ENCODE measurements at regions not wholly inside any gene's neighbourhood (a gene's known extent, or its start where the extent isn't known, plus 50 kb on each side); places are given as distances from the start of the nearest gene placed in this dataset.
A peak's percentile ranks its signal among the peaks of the same experiment; 100 is the strongest.
"Not testable (repeated sequence)": the region's sequence is repeated elsewhere in the genome, so short reads cannot be mapped to it uniquely, and the experiment has no call there.

GRCh38 chr16:52976539-52977167 lies 76.0 kb downstream of the CHD9NB start:
- DNase-seq: peak; percentile 46

DNA sequence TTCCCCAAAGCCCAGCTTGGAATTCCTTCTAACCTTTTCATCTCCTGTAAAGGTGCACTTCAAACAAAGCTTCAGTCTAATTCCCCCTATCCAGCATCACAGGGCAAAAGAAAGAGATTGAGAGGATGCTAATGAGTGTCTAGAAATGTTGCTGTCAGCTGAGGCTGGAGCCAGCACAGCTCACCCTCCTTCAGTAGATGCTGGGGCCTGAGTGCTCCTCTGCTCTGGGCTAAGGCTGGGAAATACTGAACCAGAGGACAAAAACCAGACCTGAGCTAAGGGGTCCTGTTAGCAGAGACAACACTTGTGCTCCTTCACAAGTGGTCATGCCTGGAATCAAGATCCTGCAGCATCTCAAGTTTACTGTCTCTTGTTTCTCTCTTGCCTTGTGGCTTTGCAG lies 85.0 kb downstream of the CHD9NB start:
- no peak for DNase-seq

DNA sequence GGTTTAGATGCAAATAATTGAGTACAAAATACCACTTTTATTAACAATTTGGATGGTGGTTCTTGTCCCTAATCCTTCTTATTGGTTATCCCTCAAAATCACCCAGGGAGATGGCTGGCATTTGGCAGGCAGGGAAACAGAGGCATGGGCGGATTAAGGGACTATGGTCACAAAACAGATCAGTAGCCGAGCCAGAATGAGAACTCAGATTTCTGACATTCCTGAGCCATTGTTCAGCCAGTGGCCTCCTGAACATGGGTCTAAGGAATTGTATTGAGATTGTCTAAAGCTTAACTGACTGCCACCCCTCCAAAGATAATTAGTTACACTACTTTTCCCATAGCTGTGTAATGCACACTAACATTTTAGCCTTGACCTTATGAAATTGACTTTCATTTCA lies 88.4 kb downstream of the CHD9NB start:
- DNase-seq: no peak

GRCh38 chr16:52963855-52964242 lies 88.8 kb downstream of the CHD9NB start:
- DNase-seq: no peak

- no peak for DNase-seq
These were observed 89.4 kb downstream of the CHD9NB start for GRCh38 chr16:52963212-52963854.

- DNase-seq: no peak
These were observed 93.7 kb downstream of the CHD9NB start for GRCh38 chr16:52958951-52959350.

DNA sequence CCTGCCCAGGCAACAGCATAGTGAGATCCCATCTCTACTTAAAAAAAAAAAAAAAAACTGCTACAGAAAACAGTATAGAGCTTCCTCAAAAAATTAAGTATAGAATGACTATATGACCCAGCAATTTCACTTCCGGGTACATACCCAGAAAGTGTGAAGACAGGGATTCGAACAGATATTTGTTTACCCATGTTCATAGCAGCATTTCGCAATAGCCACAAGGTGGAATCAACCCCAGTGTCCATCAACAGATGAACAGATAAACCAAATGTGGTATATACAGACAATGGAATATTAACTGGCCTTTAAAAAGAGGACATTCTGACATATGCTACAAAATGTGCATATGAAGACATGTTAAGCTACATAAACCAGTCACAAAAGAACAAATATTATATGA lies 95.5 kb downstream of the CHD9NB start:
- no peak for DNase-seq

DNA sequence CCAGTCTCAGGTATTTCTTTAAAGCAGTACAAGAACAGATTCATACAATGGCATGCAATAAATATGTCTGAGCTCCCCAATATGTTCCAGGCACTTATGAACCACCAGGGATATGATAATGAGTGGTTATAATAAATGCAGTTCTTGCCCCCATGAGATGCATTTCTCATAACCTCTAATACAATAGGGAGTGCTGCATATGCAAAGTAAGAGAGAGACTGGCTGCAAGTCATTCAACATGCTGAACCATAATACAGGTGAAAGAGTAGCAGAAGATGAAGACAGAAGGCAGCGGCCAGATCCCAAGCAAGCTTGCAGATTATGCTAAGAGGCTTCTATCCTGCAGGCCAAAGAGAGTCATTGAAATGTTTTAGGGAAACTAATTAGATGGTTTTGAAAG lies 96.7 kb downstream of the CHD9NB start:
- DNase-seq: no peak

- DNase-seq: no peak
These were observed 99.5 kb downstream of the CHD9NB start for GRCh38 chr16:52953215-52953614.

DNA sequence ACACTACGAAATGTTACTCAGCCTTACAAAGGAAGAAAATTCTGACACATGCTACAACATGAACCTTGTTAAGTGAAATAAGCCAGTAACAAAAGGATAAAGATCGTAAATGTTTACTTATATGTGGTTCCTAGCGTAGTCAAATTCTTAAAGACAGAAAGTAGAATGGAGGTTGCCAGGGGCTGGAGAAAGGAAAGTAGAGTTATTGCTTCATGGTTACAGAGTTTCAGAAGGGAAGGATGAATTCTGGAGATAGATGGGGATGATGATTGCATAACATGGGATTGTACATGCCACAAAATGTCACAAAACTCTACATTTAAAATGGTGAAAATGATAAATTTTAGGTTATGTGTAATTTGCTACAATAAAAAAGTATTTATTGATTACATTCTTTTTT lies 103.8 kb downstream of the CHD9NB start:
- DNase-seq: no peak

DNA sequence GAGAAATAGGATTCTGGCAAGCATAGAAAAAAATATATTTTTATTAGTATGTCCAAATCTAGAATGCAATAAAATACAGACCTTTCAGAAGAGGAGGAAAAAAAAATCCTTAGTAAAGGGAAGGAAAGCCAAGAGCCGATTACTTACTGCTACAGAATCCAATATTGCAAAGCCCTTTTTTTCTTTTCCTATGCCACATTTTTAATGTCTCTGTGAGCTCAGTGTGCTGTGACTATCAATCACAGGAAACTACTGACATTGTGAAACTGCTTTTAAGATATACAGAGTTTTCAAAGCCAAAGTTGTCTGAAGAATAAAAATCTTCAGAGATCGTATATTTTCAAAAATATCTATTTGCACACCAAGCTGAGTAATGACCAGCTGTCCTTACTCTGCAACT lies 120.4 kb downstream of the CHD9NB start:
- DNase-seq: no peak

DNA sequence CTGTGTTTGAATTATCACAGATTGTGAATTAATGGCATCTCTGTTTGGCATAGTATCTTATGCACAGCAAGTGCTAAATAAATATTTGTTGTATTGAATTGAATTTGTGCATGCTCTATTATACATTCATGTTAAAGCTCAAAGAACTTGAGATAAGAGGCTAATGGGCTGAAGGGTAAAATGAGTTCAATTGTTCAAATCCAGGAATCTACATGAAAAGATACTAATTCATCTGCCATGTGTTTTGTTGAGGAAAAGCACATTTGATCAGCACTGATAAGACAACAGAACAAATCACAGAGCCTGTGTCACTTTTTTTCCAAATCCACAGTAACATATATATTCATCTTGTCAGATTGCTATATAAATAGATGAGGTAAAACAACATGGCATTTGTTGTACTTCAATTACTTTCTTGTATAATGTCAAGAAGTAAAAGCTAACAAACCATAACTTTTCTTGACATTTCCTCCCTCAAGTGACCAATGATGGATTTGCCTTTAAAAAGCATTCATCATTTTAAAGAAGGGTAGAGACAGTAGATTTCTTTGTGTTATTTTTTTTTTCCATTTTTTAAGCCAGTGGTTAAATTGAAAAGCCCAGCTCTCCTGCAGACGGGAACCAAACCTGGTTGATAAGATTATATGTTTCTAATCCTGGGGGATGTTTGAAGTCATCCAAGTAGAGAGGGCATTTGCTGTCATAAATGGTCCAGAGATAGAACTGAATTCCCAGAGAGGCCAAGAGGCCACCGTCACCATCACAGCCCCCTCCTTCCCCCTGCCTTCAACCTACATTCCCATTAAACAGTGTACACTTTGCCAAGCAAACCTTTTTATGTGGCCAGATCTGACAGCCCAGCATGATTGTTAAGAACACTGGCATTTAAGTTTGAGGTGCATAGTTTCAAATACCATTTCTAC lies 123.0 kb downstream of the CHD9NB start:
- no peak for DNase-seq

- DNase-seq: no peak
These were observed 123.7 kb downstream of the CHD9NB start for GRCh38 chr16:52928955-52929354.

DNA sequence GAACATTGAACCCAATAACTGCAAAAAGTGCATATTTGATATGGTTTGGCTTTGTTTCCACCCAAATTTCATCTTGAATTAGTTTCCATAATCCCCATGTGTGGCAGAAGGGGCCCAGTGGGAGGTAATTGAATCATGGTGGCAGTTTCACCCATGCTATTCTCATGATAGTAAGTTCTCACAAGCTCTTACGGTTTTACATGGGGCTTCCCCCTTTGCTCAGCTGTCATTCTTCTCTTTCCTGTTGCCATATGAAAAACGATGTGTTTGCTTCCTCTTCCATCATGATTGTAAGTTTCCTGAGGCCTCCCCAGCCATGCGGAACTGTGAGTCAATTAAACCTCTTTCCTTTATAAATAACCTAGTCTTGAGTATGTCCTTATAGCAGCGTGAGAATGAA lies 127.6 kb downstream of the CHD9NB start:
- no peak for DNase-seq

GRCh38 chr16:52924162-52924561 lies 128.5 kb downstream of the CHD9NB start:
- DNase-seq: no peak

DNA sequence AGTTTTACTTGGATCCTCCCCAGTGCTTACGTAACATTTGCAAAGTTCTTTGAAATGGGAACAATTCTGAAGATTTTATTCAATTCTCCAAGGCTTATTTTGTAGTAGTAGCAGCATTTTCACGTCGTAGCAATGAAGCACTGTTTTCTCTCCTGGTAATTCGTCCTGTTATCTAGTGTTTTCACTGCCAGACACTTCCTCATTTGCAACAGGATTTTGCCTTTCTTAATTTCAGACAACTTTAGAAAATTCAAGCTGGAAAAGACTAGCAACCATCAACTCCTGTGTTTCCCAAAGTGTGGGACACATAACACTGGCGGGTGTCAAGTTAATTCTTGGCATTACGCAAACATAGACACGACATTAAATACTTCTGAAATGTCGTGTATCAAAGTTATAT lies 131.6 kb downstream of the CHD9NB start:
- DNase-seq: no peak

GRCh38 chr16:52920331-52920730 lies 132.4 kb downstream of the CHD9NB start:
- no peak for DNase-seq

GRCh38 chr16:52914428-52914827 lies 138.3 kb downstream of the CHD9NB start:
- DNase-seq: no peak

GRCh38 chr16:52912565-52913173 lies 140.0 kb downstream of the CHD9NB start:
- peak; percentile 75 for DNase-seq

DNA sequence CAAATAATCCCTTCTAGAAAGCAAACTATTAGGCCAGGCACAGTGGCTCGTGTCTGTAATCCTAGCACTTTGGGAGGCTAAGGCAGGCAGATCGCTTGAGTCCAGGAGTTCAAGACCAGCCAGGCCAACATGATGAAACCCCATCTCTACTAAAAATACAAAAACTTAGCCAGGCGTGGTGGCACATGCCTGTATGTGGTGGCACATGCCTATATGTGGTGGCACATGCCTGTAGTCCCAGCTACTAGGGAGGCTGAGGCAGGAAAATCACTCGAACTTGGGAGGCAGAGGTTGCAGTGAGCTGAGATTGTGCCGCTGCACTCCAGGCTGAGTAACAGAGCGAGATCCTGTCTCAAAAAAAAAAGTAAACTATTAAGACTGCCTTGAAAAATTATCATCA lies 144.6 kb downstream of the CHD9NB start:
- DNase-seq: not testable (repeated sequence)

DNA sequence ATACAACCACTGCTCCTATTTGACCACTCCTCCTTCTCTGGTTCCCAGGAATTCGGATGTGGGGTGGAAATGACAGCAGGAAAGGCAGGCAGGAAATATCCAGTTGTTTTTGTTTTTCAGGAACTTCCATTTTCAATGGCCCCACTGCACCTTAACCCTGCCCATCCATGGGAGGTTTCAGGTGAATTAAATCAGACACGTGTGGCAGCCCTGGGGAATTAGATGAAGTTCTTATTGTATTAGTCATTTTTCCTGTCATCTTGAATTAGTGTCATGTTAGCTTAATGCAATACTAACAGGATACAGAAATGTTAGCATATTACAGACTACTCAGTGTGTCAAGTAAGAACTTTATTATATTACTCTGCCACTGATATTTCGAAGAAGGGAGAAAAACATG lies 146.4 kb downstream of the CHD9NB start:
- peak; percentile 7 for DNase-seq

DNA sequence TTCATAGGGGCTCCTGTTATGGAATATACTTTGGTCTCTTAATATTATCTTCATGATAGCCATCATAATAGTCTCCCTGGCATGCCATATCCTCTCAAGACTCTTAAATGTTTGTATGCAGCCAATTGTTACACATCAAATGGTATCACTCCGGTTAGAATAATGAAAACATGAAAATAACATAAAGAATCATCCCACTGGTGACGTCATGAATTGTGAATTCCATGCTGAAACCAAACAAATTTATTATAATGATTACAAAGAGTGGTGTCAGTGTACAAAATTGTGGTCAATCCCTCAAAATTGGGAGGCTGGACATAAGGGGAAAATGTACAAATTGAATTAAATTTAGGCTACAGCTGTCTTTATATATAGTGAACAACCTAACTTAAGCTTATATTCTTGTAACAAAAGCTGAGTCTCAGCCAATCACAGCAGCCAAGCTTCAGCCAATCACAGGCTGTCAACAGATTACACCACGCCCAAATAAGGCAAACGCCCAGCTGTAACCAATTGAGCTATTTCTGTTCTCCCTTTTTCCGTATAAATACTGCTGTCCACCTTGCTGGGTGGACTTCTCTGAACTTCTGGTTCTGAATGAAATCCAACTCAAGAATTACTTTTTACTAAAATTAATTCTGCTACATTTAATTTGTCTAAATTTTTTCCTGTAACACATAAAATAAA lies 156.1 kb downstream of the CHD9NB start:
- no peak for DNase-seq

DNA sequence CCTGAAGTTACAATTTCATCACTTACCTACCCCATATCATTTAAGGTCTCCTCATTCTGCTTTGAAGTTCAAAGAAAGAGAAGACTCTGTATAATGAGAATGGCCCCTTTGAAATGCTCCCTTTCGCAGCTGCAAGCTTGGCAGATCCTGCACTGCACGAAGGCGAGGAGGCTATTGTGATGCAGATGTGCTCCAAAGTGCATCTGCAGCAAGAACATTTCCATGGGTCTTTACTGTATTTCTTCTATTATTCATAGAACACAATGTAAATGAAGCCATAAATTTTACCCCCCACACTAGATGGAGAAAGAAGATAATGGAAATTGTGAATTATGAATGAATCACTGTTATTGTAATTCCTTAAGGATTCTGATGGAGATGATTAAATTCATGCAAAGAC lies 178.7 kb downstream of the CHD9NB start:
- no peak for DNase-seq

Data from dermis blood vessel endothelial cell (primary cell).